ENCODE measurements at regions not wholly inside any gene's neighbourhood (a gene's known extent, or its start where the extent isn't known, plus 50 kb on each side); places are given as distances from the start of the nearest gene placed in this dataset.
A peak's percentile ranks its signal among the peaks of the same experiment; 100 is the strongest.

DNA sequence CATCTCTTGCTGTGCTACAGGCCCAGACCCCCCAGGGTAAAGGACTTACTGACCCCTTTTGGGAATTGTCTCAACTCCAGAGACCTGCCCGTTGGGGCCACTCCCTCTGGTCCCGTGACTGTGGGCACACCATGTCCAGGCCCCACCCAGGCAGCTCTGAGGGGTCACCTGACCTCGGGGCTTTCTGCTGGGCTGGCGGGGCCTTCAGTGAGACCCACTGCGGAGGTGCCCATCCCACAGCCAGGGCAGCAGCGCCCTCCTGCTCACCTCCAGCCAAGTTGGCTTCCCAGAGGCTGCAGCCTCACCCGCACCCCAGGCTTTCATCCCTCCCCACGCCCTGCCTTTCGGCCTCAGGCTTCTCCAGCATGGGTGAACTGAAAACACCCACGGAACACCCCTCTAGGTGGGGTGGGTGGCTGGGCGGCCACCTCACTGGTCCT lies 147.2 kb downstream of the DNAJB6 start:
- Mint-ChIP-seq H3K27ac (no peak overlapping the region), H3K27me3 (no peaks in the 10 kb centered on the region), H3K9me3 (no peaks in the 10 kb centered on the region), H3K36me3 (no peaks in the 10 kb centered on the region), H3K4me3 (no peak overlapping the region), H3K4me1 (ENCODE audit: unreplicated experiment) (no peaks in the 10 kb centered on the region)
- TF ChIP-seq, protein P1, sequence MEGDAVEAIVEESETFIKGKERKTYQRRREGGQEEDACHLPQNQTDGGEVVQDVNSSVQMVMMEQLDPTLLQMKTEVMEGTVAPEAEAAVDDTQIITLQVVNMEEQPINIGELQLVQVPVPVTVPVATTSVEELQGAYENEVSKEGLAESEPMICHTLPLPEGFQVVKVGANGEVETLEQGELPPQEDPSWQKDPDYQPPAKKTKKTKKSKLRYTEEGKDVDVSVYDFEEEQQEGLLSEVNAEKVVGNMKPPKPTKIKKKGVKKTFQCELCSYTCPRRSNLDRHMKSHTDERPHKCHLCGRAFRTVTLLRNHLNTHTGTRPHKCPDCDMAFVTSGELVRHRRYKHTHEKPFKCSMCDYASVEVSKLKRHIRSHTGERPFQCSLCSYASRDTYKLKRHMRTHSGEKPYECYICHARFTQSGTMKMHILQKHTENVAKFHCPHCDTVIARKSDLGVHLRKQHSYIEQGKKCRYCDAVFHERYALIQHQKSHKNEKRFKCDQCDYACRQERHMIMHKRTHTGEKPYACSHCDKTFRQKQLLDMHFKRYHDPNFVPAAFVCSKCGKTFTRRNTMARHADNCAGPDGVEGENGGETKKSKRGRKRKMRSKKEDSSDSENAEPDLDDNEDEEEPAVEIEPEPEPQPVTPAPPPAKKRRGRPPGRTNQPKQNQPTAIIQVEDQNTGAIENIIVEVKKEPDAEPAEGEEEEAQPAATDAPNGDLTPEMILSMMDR (conservative IDR thresholded peaks at IDR 0.05): no peak
- peak; percentile 68 for DNase-seq (ENCODE audit: extremely low spot score, unreplicated experiment)

DNA sequence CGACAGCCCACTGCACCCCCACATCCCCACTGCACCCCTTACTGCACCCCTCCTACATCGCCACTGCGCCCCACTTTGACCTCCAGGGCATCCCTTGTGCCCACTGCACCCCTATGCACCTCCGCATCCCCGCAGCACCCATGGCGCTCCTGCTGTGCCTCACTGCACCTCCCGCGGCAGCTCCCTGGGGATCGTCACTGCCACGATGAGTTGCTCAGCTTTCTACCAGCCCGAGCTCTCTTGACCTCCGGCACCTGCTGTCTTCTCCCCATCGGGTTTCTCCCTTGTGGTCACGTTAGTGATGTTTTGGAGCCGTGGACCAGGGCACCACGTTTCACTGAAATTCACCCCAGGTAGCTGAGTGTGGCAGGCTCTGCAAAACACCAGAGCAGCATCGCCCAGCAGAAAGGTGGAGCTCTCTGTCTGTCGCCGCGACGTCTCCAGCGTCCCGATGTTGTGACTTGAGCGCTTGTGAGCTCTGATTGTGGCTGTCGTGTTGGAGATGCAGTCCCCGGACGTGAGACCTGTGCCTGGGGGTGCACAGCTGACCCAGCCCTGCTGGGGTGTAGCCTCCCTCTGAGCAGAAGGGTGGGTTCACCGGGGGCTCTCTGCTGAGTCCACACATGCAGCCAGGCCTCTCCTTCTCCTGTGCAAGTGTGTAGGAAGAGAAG lies 147.7 kb downstream of the DNAJB6 start:
- peak; percentile 62 for DNase-seq (ENCODE audit: extremely low spot score, unreplicated experiment)

DNA sequence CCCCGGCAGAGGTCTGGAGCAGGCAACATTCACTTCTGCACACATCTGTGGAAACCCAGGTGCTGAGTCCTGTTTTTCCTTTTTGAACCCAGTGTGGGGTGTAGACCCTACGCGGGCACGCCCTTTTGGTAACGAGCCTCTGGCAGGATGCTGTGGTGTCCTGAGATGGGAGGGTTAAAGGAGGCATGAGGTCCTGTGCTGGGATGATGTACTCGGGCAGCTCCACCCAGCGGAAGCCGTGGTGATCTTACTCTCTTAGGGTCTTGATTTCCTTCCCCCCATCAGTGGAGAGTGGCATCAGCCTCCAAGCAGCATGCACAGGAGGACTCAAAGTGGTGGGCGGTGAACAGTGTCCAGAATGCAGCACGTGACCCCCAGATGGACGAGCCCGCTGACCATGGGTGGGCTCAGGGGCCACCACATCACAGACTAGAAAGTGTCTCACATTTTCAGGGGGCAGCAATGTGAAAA lies 148.6 kb downstream of the DNAJB6 start:
- peak; percentile 56 for DNase-seq (ENCODE audit: extremely low spot score, unreplicated experiment)
- TF ChIP-seq, protein P1 (conservative IDR thresholded peaks at IDR 0.05): no peak
- no peak overlapping the region for H3K4me3 Mint-ChIP-seq
- no peaks in the 10 kb centered on the region for H3K27me3 Mint-ChIP-seq
- H3K27ac Mint-ChIP-seq: no peak overlapping the region
- peaks cover under 1% of the 10 kb centered on the region for H3K9me3 Mint-ChIP-seq
- H3K4me1 Mint-ChIP-seq (ENCODE audit: unreplicated experiment): no peaks in the 10 kb centered on the region
- peaks cover under 1% of the 10 kb centered on the region for H3K36me3 Mint-ChIP-seq

More for the DNA sequence above, 147.7 kb downstream of the DNAJB6 start:
- Mint-ChIP-seq H3K27ac (no peak overlapping the region), H3K27me3 (no peaks in the 10 kb centered on the region), H3K4me3 (no peak overlapping the region), H3K36me3 (no peaks in the 10 kb centered on the region), H3K9me3 (no peaks in the 10 kb centered on the region), H3K4me1 (ENCODE audit: unreplicated experiment) (no peaks in the 10 kb centered on the region)
- TF ChIP-seq, protein P1 (conservative IDR thresholded peaks at IDR 0.05): no peak

DNA sequence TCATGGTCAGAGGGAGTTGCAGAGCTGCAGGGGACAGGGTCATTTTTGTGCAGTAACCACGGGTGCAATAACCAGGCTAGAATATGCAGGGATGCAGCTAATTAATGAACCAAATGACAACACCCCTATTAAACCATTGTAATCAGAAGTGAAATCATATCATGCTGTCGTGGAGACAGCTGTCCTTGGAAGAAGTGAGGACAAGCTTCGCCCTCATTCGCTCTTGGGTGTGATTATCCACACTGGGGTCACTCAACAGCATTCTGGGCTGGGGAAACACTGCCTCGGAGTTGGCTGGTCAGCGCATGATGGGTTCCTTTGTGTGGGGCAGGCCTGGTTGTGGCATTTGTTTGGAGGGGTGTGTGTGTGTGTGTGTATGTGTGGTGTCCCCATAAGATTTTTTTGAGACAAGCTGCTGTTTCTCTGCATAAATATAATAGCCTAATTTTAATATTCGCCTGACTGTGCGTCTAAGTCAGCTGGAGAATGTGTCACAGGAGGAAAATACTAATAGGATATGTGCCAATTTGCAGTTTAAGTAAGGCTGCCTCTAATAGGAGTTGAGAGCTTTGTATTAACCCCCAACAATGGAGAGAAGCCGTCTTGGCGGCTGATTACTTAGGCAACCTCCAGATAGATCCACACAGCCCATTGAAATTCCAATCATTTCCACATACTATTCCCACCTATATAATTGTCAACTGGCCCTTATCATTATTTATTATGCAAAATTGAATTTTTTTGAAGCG lies 149.4 kb downstream of the DNAJB6 start:
- DNase-seq (ENCODE audit: extremely low spot score, unreplicated experiment): no peak
- Mint-ChIP-seq H3K4me1 (ENCODE audit: unreplicated experiment) (no peaks in the 10 kb centered on the region), H3K27me3 (no peaks in the 10 kb centered on the region), H3K9me3 (peaks cover 3% of the 10 kb centered on the region), H3K36me3 (peaks cover 4% of the 10 kb centered on the region), H3K27ac (no peak overlapping the region), H3K4me3 (no peak overlapping the region)
- TF ChIP-seq, protein P1 (conservative IDR thresholded peaks at IDR 0.05): no peak

DNA sequence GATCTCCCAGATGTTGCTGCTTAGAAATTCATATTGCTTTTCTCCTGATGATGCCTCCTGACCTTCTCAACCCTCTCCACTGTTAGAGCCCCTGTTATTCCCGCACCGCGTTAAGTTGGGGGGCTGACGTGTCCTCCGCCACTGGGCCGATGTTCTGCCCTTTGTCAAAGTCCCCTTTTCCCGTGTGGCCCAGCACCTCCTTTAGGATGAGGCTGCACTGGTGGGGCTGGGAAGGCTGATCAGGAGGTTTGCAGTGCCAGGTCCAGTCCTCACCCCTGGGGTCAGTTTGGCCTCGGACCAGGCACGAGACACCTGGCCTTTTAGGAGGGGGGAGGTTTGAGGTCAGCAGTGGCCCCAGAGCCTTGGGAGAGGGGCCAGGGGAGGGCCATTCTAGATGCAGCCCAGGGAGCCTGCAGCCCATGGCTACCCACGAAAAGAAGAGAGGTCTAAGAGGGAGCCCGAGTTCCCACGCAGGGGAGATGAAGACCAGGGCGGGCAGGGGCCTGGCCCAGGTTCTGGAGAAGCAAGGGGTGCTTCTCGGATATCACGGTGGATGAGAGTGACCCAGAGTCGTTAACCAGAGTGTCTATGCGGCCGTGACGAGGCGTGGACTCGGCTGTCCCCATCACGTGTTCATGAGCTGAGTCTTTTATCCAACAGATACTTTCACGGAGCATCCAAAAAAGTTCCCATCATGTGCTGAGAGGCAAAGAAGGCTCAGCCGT lies 150.4 kb downstream of the DNAJB6 start:
- Mint-ChIP-seq H3K27me3 (no peaks in the 10 kb centered on the region), H3K27ac (no peak overlapping the region), H3K4me1 (ENCODE audit: unreplicated experiment) (no peaks in the 10 kb centered on the region), H3K36me3 (peaks cover 4% of the 10 kb centered on the region), H3K4me3 (no peak overlapping the region), H3K9me3 (peaks cover 3% of the 10 kb centered on the region)
- TF ChIP-seq, protein P1 (conservative IDR thresholded peaks at IDR 0.05): no peak
- peak; percentile 53 for DNase-seq (ENCODE audit: extremely low spot score, unreplicated experiment)

All from type B pancreatic cell (in vitro differentiated cells).